ENCODE measurements at regions not wholly inside any gene's neighbourhood (a gene's known extent, or its start where the extent isn't known, plus 50 kb on each side); places are given as distances from the start of the nearest gene placed in this dataset.

GRCh38 chr10:43982250-43982649 is 333.6 kb upstream of the ZNF32 start:
- no peaks in the 10 kb centered on the region for H3K27me3 Mint-ChIP-seq (ENCODE audit: low read depth)
- no peaks in the 10 kb centered on the region for H3K9me3 Mint-ChIP-seq
- ATAC-seq, result no peak
- H3K4me3 Mint-ChIP-seq, result no peak overlapping the region
- H3K36me3 Mint-ChIP-seq (ENCODE audit: insufficient read depth), result no peaks in the 10 kb centered on the region
- peaks cover 9% of the 10 kb centered on the region for H3K4me1 Mint-ChIP-seq (ENCODE audit: low read depth)
- no peak for DNase-seq

- peaks cover 9% of the 10 kb centered on the region for H3K4me1 Mint-ChIP-seq (ENCODE audit: low read depth)
- DNase-seq (no peak), ATAC-seq (no peak)
- no peaks in the 10 kb centered on the region for H3K27me3 Mint-ChIP-seq (ENCODE audit: low read depth)
- no peaks in the 10 kb centered on the region for H3K36me3 Mint-ChIP-seq (ENCODE audit: insufficient read depth)
- H3K9me3 Mint-ChIP-seq, result no peaks in the 10 kb centered on the region
- no peak overlapping the region for H3K4me3 Mint-ChIP-seq
Measured at GRCh38 chr10:43981696-43982095, 333.0 kb upstream of the ZNF32 start.

- ATAC-seq, result no peak
- H3K9me3 Mint-ChIP-seq, result no peaks in the 10 kb centered on the region
- no peak overlapping the region for H3K4me3 Mint-ChIP-seq
Measured at GRCh38 chr10:43981232-43981631, 332.6 kb upstream of the ZNF32 start.

GRCh38 chr10:43980715-43981114 is 332.0 kb upstream of the ZNF32 start:
- no peak for DNase-seq
- H3K4me3 Mint-ChIP-seq, result no peak overlapping the region
- ATAC-seq, result no peak
- H3K9me3 Mint-ChIP-seq, result no peaks in the 10 kb centered on the region
- H3K4me1 Mint-ChIP-seq (ENCODE audit: low read depth), result peaks cover 9% of the 10 kb centered on the region
- no peaks in the 10 kb centered on the region for H3K27me3 Mint-ChIP-seq (ENCODE audit: low read depth)
- H3K36me3 Mint-ChIP-seq (ENCODE audit: insufficient read depth), result no peaks in the 10 kb centered on the region

More at GRCh38 chr10:43981232-43981631, 332.6 kb upstream of the ZNF32 start:
- no peak for DNase-seq
- Mint-ChIP-seq H3K36me3 (ENCODE audit: insufficient read depth) (no peaks in the 10 kb centered on the region), H3K4me1 (ENCODE audit: low read depth) (peaks cover 9% of the 10 kb centered on the region), H3K27me3 (ENCODE audit: low read depth) (no peaks in the 10 kb centered on the region)

GRCh38 chr10:43980313-43980712 is 331.6 kb upstream of the ZNF32 start:
- no peak overlapping the region for H3K4me3 Mint-ChIP-seq

GRCh38 chr10:43979551-43979950 is 330.9 kb upstream of the ZNF32 start:
- H3K27me3 Mint-ChIP-seq (ENCODE audit: low read depth), result no peaks in the 10 kb centered on the region
- no peaks in the 10 kb centered on the region for H3K36me3 Mint-ChIP-seq (ENCODE audit: insufficient read depth)
- ATAC-seq (no peak), DNase-seq (no peak)
- no peaks in the 10 kb centered on the region for H3K9me3 Mint-ChIP-seq
- no peak overlapping the region for H3K4me3 Mint-ChIP-seq
- H3K4me1 Mint-ChIP-seq (ENCODE audit: low read depth), result peaks cover 9% of the 10 kb centered on the region

More at GRCh38 chr10:43980313-43980712, 331.6 kb upstream of the ZNF32 start:
- Mint-ChIP-seq H3K9me3 (no peaks in the 10 kb centered on the region), H3K27me3 (ENCODE audit: low read depth) (no peaks in the 10 kb centered on the region), H3K4me1 (ENCODE audit: low read depth) (peaks cover 9% of the 10 kb centered on the region), H3K36me3 (ENCODE audit: insufficient read depth) (no peaks in the 10 kb centered on the region)
- DNase-seq, result no peak
- ATAC-seq, result no peak

- Mint-ChIP-seq H3K4me1 (ENCODE audit: low read depth) (peaks cover 9% of the 10 kb centered on the region), H3K27me3 (ENCODE audit: low read depth) (no peaks in the 10 kb centered on the region), H3K4me3 (no peak overlapping the region), H3K36me3 (ENCODE audit: insufficient read depth) (no peaks in the 10 kb centered on the region), H3K9me3 (no peaks in the 10 kb centered on the region)
- ATAC-seq, result no peak
- DNase-seq, result no peak
Measured at GRCh38 chr10:43978936-43979335, 330.3 kb upstream of the ZNF32 start.

GRCh38 chr10:43978091-43978490 is 329.4 kb upstream of the ZNF32 start:
- H3K27me3 Mint-ChIP-seq (ENCODE audit: low read depth), result no peaks in the 10 kb centered on the region
- DNase-seq, result no peak
- H3K4me3 Mint-ChIP-seq, result no peak overlapping the region
- no peak for ATAC-seq
- no peaks in the 10 kb centered on the region for H3K36me3 Mint-ChIP-seq (ENCODE audit: insufficient read depth)
- H3K4me1 Mint-ChIP-seq (ENCODE audit: low read depth), result peaks cover 9% of the 10 kb centered on the region
- H3K9me3 Mint-ChIP-seq, result no peaks in the 10 kb centered on the region

GRCh38 chr10:43976292-43976691 is 327.6 kb upstream of the ZNF32 start:
- Mint-ChIP-seq H3K4me3 (no peak overlapping the region), H3K36me3 (ENCODE audit: insufficient read depth) (no peaks in the 10 kb centered on the region), H3K9me3 (no peaks in the 10 kb centered on the region), H3K4me1 (ENCODE audit: low read depth) (peaks cover 9% of the 10 kb centered on the region), H3K27me3 (ENCODE audit: low read depth) (peaks cover 3% of the 10 kb centered on the region)
- DNase-seq (no peak), ATAC-seq (no peak)

GRCh38 chr10:43973801-43974200 is 325.1 kb upstream of the ZNF32 start:
- Mint-ChIP-seq H3K36me3 (ENCODE audit: insufficient read depth) (no peaks in the 10 kb centered on the region), H3K9me3 (no peaks in the 10 kb centered on the region), H3K4me3 (no peak overlapping the region), H3K4me1 (ENCODE audit: low read depth) (no peaks in the 10 kb centered on the region), H3K27me3 (ENCODE audit: low read depth) (peaks cover 6% of the 10 kb centered on the region)
- ATAC-seq (no peak), DNase-seq (no peak)

GRCh38 chr10:43972976-43973647 is 324.4 kb upstream of the ZNF32 start:
- Mint-ChIP-seq H3K9me3 (no peaks in the 10 kb centered on the region), H3K27me3 (ENCODE audit: low read depth) (peaks cover 6% of the 10 kb centered on the region), H3K4me1 (ENCODE audit: low read depth) (no peaks in the 10 kb centered on the region), H3K36me3 (ENCODE audit: insufficient read depth) (no peaks in the 10 kb centered on the region), H3K4me3 (no peak overlapping the region)
- no peak for DNase-seq
- no peak for ATAC-seq

- no peak for DNase-seq
- no peak for ATAC-seq
Measured at GRCh38 chr10:43971981-43972380, 323.3 kb upstream of the ZNF32 start.

GRCh38 chr10:43971306-43971705 is 322.6 kb upstream of the ZNF32 start:
- Mint-ChIP-seq H3K4me3 (no peak overlapping the region), H3K9me3 (no peaks in the 10 kb centered on the region), H3K27me3 (ENCODE audit: low read depth) (peaks cover 9% of the 10 kb centered on the region), H3K36me3 (ENCODE audit: insufficient read depth) (no peaks in the 10 kb centered on the region), H3K4me1 (ENCODE audit: low read depth) (no peaks in the 10 kb centered on the region)
- ATAC-seq (no peak), DNase-seq (no peak)

More at GRCh38 chr10:43971981-43972380, 323.3 kb upstream of the ZNF32 start:
- Mint-ChIP-seq H3K4me1 (ENCODE audit: low read depth) (no peaks in the 10 kb centered on the region), H3K36me3 (ENCODE audit: insufficient read depth) (no peaks in the 10 kb centered on the region), H3K27me3 (ENCODE audit: low read depth) (peaks cover 9% of the 10 kb centered on the region), H3K4me3 (no peak overlapping the region), H3K9me3 (no peaks in the 10 kb centered on the region)

- no peak overlapping the region for H3K4me3 Mint-ChIP-seq
Measured at GRCh38 chr10:43970717-43971116, 322.0 kb upstream of the ZNF32 start.

GRCh38 chr10:43970018-43970698 is 321.5 kb upstream of the ZNF32 start:
- Mint-ChIP-seq H3K9me3 (no peaks in the 10 kb centered on the region), H3K27me3 (ENCODE audit: low read depth) (peaks cover 11% of the 10 kb centered on the region), H3K36me3 (ENCODE audit: insufficient read depth) (no peaks in the 10 kb centered on the region), H3K4me3 (no peak overlapping the region), H3K4me1 (ENCODE audit: low read depth) (peaks cover 3% of the 10 kb centered on the region)
- no peak for DNase-seq
- no peak for ATAC-seq

More at GRCh38 chr10:43970717-43971116, 322.0 kb upstream of the ZNF32 start:
- H3K27me3 Mint-ChIP-seq (ENCODE audit: low read depth), result peaks cover 9% of the 10 kb centered on the region
- no peaks in the 10 kb centered on the region for H3K36me3 Mint-ChIP-seq (ENCODE audit: insufficient read depth)
- H3K9me3 Mint-ChIP-seq, result no peaks in the 10 kb centered on the region
- DNase-seq (no peak), ATAC-seq (no peak)
- no peaks in the 10 kb centered on the region for H3K4me1 Mint-ChIP-seq (ENCODE audit: low read depth)
